Mesendoderm (in vitro differentiated cells): ENCODE measurements at regions not wholly inside any gene's neighbourhood (a gene's known extent, or its start where the extent isn't known, plus 50 kb on each side); places are given as distances from the start of the nearest gene placed in this dataset.

Experiments
- DNase-seq: peaks from one replicate; pipeline ENCODE4 v3.0.0; 2013
- H2AK5ac ChIP-seq: 2 replicates; pipeline ENCODE4 v1.6.1; 2013; ENCODE audit warnings: low read length, inconsistent platforms
- H2BK120ac ChIP-seq: 2 replicates; pipeline ENCODE4 v1.6.1; 2013; ENCODE audit warnings: low read depth, mild to moderate bottlenecking, low read length, moderate library complexity, mixed read lengths
- H2BK15ac ChIP-seq: replicated peaks from 2 replicates; pipeline ENCODE4 v1.6.1; 2013; ENCODE audit warnings: low read depth, mild to moderate bottlenecking, moderate library complexity
- H2BK5ac ChIP-seq: 2 replicates; pipeline ENCODE4 v1.6.1; 2013; ENCODE audit warnings: low read length, inconsistent platforms
- H3K18ac ChIP-seq: 2 replicates; pipeline ENCODE4 v1.6.1; 2013; ENCODE audit warnings: mild to moderate bottlenecking, low read length, mixed read lengths
- H3K23ac ChIP-seq: one replicate; pipeline ENCODE4 v1.6.1; 2013; ENCODE audit warnings: low read length
- H3K27ac ChIP-seq: 2 replicates; pipeline ENCODE4 v1.5.1; 2013; ENCODE audit warnings: low read depth, mild to moderate bottlenecking, inconsistent platforms, low read length, moderate library complexity
- H3K27me3 ChIP-seq: 2 replicates; pipeline ENCODE4 v1.6.1; 2013; ENCODE audit warnings: low read length, control low read depth, mild to moderate bottlenecking, inconsistent platforms; ENCODE audit not compliant: insufficient read depth, poor library complexity
- H3K36me3 ChIP-seq: 2 replicates; pipeline ENCODE4 v1.6.1; 2013; ENCODE audit warnings: low read length, inconsistent platforms; ENCODE audit not compliant: control insufficient read depth, insufficient read depth
- H3K4ac ChIP-seq: one replicate; pipeline ENCODE4 v1.6.1; 2013; ENCODE audit warnings: low read depth, mild to moderate bottlenecking, low read length, moderate library complexity
- H3K4me1 ChIP-seq: 2 replicates; pipeline ENCODE4 v1.6.1; 2013; ENCODE audit warnings: low read depth, low read length, inconsistent platforms; ENCODE audit not compliant: control insufficient read depth
- H3K4me2 ChIP-seq: 2 replicates; pipeline ENCODE4 v1.6.1; 2013; ENCODE audit warnings: low read length
- H3K4me3 ChIP-seq: 2 replicates; pipeline ENCODE4 v1.5.1; 2013; ENCODE audit warnings: mild to moderate bottlenecking, low read length
- H3K56ac ChIP-seq: one replicate; pipeline ENCODE4 v1.6.1; 2013; ENCODE audit warnings: low read length
- H3K79me1 ChIP-seq: 2 replicates; pipeline ENCODE4 v1.6.1; 2013; ENCODE audit warnings: low read length, inconsistent platforms
- H3K79me2 ChIP-seq: 2 replicates; pipeline ENCODE4 v1.6.1; 2013; ENCODE audit warnings: mild to moderate bottlenecking, low read length; ENCODE audit not compliant: control insufficient read depth, insufficient read depth
- H3K9ac ChIP-seq: 2 replicates; pipeline ENCODE4 v1.6.1; 2013; ENCODE audit warnings: low read length, inconsistent platforms
- H4K5ac ChIP-seq: one replicate; pipeline ENCODE4 v1.6.1; 2013; ENCODE audit warnings: low read length
- H4K8ac ChIP-seq: one replicate; pipeline ENCODE4 v1.6.1; 2013; ENCODE audit warnings: low read depth, mild to moderate bottlenecking, control low read depth, low read length, moderate library complexity
- WGBS: extraction: QIAGEN DNeasy Blood & Tissue Kit; methylation state at CpG from one replicate; pipeline ENCODE4 v1.1.7; 2013; ENCODE audit warnings: low lambda C conversion rate, missing lambda C conversion rate; ENCODE audit not compliant: insufficient coverage; ENCODE audit errors: extremely low coverage; 5-methylcytosine and 5-hydroxymethylcytosine counted together

- Histone ChIP-seq H3K4me2 (no peak overlapping the region), H3K4me1 (peaks cover 2% of the 10 kb centered on the region), H4K5ac (no peak overlapping the region), H4K8ac (no peak overlapping the region), H2BK5ac (no peak overlapping the region), H3K9ac (no peak overlapping the region), H2BK15ac (no peak overlapping the region), H3K18ac (no peak overlapping the region), H2BK120ac (no peak overlapping the region), H3K4ac (no peak overlapping the region), H3K27ac (no peak overlapping the region), H3K79me2 (no peaks in the 10 kb centered on the region), H3K56ac (no peak overlapping the region), H3K4me3 (no peak overlapping the region), H3K79me1 (no peaks in the 10 kb centered on the region), H3K27me3 (no peaks in the 10 kb centered on the region), H3K36me3 (no peaks in the 10 kb centered on the region), H3K23ac (no peak overlapping the region), H2AK5ac (no peak overlapping the region)
- no CpG with 5 or more reads among the region's 9 CpGs for WGBS
- DNase-seq: no peak
These were observed 543.4 kb downstream of the BUD13 start for GRCh38 chr11:116229236-116229970.

GRCh38 chr11:116226731-116227130, 546.1 kb downstream of the BUD13 start:
- Histone ChIP-seq H2BK15ac (no peak overlapping the region), H3K36me3 (no peaks in the 10 kb centered on the region), H3K79me2 (no peaks in the 10 kb centered on the region), H3K4ac (no peak overlapping the region), H4K5ac (no peak overlapping the region), H3K56ac (no peak overlapping the region), H3K9ac (no peak overlapping the region), H2BK120ac (no peak overlapping the region), H3K23ac (no peak overlapping the region), H2BK5ac (no peak overlapping the region), H3K27ac (no peak overlapping the region), H3K79me1 (no peaks in the 10 kb centered on the region), H4K8ac (no peak overlapping the region), H2AK5ac (no peak overlapping the region), H3K4me3 (no peak overlapping the region), H3K18ac (no peak overlapping the region), H3K27me3 (no peaks in the 10 kb centered on the region), H3K4me1 (peaks cover 2% of the 10 kb centered on the region), H3K4me2 (no peak overlapping the region)
- peak; percentile 40 for DNase-seq
- no CpG with 5 or more reads among the region's 3 CpGs for WGBS

GRCh38 chr11:116225784-116226585, 546.8 kb downstream of the BUD13 start:
- no peak overlapping the region for H3K4me2 ChIP-seq
- no peaks in the 10 kb centered on the region for H3K36me3 ChIP-seq
- DNase-seq: no peak
- H3K27ac ChIP-seq: no peak overlapping the region
- no peak overlapping the region for H3K18ac ChIP-seq
- peaks cover 2% of the 10 kb centered on the region for H3K4me1 ChIP-seq
- H3K4ac ChIP-seq: no peak overlapping the region
- H3K79me1 ChIP-seq: no peaks in the 10 kb centered on the region
- no CpG with 5 or more reads among the region's 7 CpGs for WGBS
- H3K4me3 ChIP-seq: no peak overlapping the region
- no peak overlapping the region for H2AK5ac ChIP-seq
- no peak overlapping the region for H2BK15ac ChIP-seq
- H3K79me2 ChIP-seq: no peaks in the 10 kb centered on the region
- H3K56ac ChIP-seq: no peak overlapping the region
- no peaks in the 10 kb centered on the region for H3K27me3 ChIP-seq
- H4K8ac ChIP-seq: no peak overlapping the region
- no peak overlapping the region for H2BK120ac ChIP-seq
- H4K5ac ChIP-seq: no peak overlapping the region
- no peak overlapping the region for H3K9ac ChIP-seq
- no peak overlapping the region for H3K23ac ChIP-seq
- H2BK5ac ChIP-seq: no peak overlapping the region

- Histone ChIP-seq H2AK5ac (no peak overlapping the region), H2BK120ac (no peak overlapping the region), H3K79me1 (no peaks in the 10 kb centered on the region), H4K5ac (no peak overlapping the region), H3K4ac (no peak overlapping the region), H3K18ac (no peak overlapping the region), H3K27me3 (no peaks in the 10 kb centered on the region), H4K8ac (no peak overlapping the region), H3K4me2 (no peak overlapping the region), H3K23ac (no peak overlapping the region), H3K27ac (no peak overlapping the region), H2BK5ac (no peak overlapping the region), H2BK15ac (no peak overlapping the region), H3K4me1 (peaks cover 2% of the 10 kb centered on the region), H3K4me3 (no peak overlapping the region), H3K36me3 (no peaks in the 10 kb centered on the region), H3K9ac (no peak overlapping the region), H3K79me2 (no peaks in the 10 kb centered on the region), H3K56ac (no peak overlapping the region)
- peak; percentile 30 for DNase-seq
- WGBS: no CpG with 5 or more reads among the region's 6 CpGs
These were observed 547.6 kb downstream of the BUD13 start for GRCh38 chr11:116225236-116225635.

GRCh38 chr11:116224889-116225200, 547.9 kb downstream of the BUD13 start:
- no peak overlapping the region for H4K8ac ChIP-seq
- H4K5ac ChIP-seq: no peak overlapping the region
- peaks cover 2% of the 10 kb centered on the region for H3K4me1 ChIP-seq
- H3K27ac ChIP-seq: no peak overlapping the region
- H2BK15ac ChIP-seq: no peak overlapping the region
- H2AK5ac ChIP-seq: no peak overlapping the region
- H2BK120ac ChIP-seq: no peak overlapping the region
- no peak overlapping the region for H3K23ac ChIP-seq
- no peaks in the 10 kb centered on the region for H3K36me3 ChIP-seq
- H3K79me1 ChIP-seq: no peaks in the 10 kb centered on the region
- no peaks in the 10 kb centered on the region for H3K79me2 ChIP-seq
- H3K4me2 ChIP-seq: no peak overlapping the region
- H3K4ac ChIP-seq: no peak overlapping the region
- no CpG with 5 or more reads among the region's 5 CpGs for WGBS
- H3K9ac ChIP-seq: no peak overlapping the region
- H3K56ac ChIP-seq: no peak overlapping the region
- no peak overlapping the region for H3K18ac ChIP-seq
- no peak overlapping the region for H3K4me3 ChIP-seq
- no peak for DNase-seq
- H2BK5ac ChIP-seq: no peak overlapping the region
- H3K27me3 ChIP-seq: no peaks in the 10 kb centered on the region
